HEK293T (cell line): ENCODE measurements at regions not wholly inside any gene's neighbourhood (a gene's known extent, or its start where the extent isn't known, plus 50 kb on each side); places are given as distances from the start of the nearest gene placed in this dataset.

ENCODE experiments used
- CTCF ChIA-PET: fragments of 350-600 bp; formaldehyde crosslinking; extraction: SDS; loops from one replicate; lab custom pipeline; 2021; ENCODE audit warnings: antibody characterized with exemption, inconsistent platforms; lab: Yijun Ruan, JAX
- POLR2A ChIA-PET: fragments of 350-600 bp; formaldehyde crosslinking; extraction: SDS; loops from one replicate; lab custom pipeline; 2020; ENCODE audit warnings: antibody characterized with exemption, inconsistent platforms; lab: Yijun Ruan, JAX
- DNase-seq: peaks from one replicate; pipeline ENCODE4 v3.0.0; 2012; ENCODE audit warnings: mixed read lengths; ENCODE audit errors: extremely low spot score
- ARNT ChIP-seq: fragments of 450-650 bp; IDR thresholded peaks from 2 replicates; pipeline ENCODE4 v1.6.1; 2017; ENCODE audit warnings: mild to moderate bottlenecking
- BHLHE40 ChIP-seq: fragments of 450-650 bp; IDR thresholded peaks from 2 replicates; pipeline ENCODE4 v1.6.1; 2016; ENCODE audit warnings: mild to moderate bottlenecking, moderate library complexity, borderline replicate concordance
- CTBP1 ChIP-seq: fragments of 450-650 bp; IDR thresholded peaks from 2 replicates; pipeline ENCODE4 v1.6.1; 2016; ENCODE audit warnings: borderline replicate concordance
- ELF4 ChIP-seq: fragments of 450-650 bp; IDR thresholded peaks from 2 replicates; pipeline ENCODE4 v1.6.1; 2017; ENCODE audit warnings: antibody characterized with exemption
- FOXA1 ChIP-seq: fragments of 450-650 bp; IDR thresholded peaks from 2 replicates; pipeline ENCODE4 v1.6.1; 2016; ENCODE audit warnings: mild to moderate bottlenecking
- FOXK2 ChIP-seq: fragments of 450-650 bp; IDR thresholded peaks from 2 replicates; pipeline ENCODE4 v1.6.1; 2016; ENCODE audit warnings: mild to moderate bottlenecking
- FOXM1 ChIP-seq: fragments of 450-650 bp; IDR thresholded peaks from 2 replicates; pipeline ENCODE4 v1.6.1; 2017; ENCODE audit warnings: mild to moderate bottlenecking, borderline replicate concordance
- HDGF ChIP-seq: fragments of 450-650 bp; IDR thresholded peaks from 2 replicates; pipeline ENCODE4 v1.6.1; 2017; ENCODE audit warnings: antibody characterized with exemption, borderline replicate concordance
- L3MBTL2 ChIP-seq: fragments of 450-650 bp; conservative IDR thresholded peaks from 2 replicates; pipeline ENCODE4 v1.6.1; 2016; ENCODE audit warnings: mild to moderate bottlenecking
- LEF1 ChIP-seq: fragments of 450-650 bp; IDR thresholded peaks from 2 replicates; pipeline ENCODE4 v1.6.1; 2017; ENCODE audit warnings: mild to moderate bottlenecking, borderline replicate concordance
- NFRKB ChIP-seq: fragments of 450-650 bp; IDR thresholded peaks from 2 replicates; pipeline ENCODE4 v1.6.1; 2016; ENCODE audit warnings: mild to moderate bottlenecking, moderate library complexity
- PKNOX1 ChIP-seq: fragments of 450-650 bp; IDR thresholded peaks from 2 replicates; pipeline ENCODE4 v1.6.1; 2016
- SP1 ChIP-seq: fragments of 450-650 bp; IDR thresholded peaks from 2 replicates; pipeline ENCODE4 v1.6.1; 2017
- SUZ12 ChIP-seq: fragments of 450-650 bp; IDR thresholded peaks from 2 replicates; pipeline ENCODE4 v1.6.1; 2016; ENCODE audit warnings: mild to moderate bottlenecking
- TARDBP ChIP-seq: fragments of 450-650 bp; IDR thresholded peaks from 2 replicates; pipeline ENCODE4 v1.6.1; 2016
- ZNF384 ChIP-seq: fragments of 450-650 bp; IDR thresholded peaks from 2 replicates; pipeline ENCODE4 v1.6.1; 2016

DNA sequence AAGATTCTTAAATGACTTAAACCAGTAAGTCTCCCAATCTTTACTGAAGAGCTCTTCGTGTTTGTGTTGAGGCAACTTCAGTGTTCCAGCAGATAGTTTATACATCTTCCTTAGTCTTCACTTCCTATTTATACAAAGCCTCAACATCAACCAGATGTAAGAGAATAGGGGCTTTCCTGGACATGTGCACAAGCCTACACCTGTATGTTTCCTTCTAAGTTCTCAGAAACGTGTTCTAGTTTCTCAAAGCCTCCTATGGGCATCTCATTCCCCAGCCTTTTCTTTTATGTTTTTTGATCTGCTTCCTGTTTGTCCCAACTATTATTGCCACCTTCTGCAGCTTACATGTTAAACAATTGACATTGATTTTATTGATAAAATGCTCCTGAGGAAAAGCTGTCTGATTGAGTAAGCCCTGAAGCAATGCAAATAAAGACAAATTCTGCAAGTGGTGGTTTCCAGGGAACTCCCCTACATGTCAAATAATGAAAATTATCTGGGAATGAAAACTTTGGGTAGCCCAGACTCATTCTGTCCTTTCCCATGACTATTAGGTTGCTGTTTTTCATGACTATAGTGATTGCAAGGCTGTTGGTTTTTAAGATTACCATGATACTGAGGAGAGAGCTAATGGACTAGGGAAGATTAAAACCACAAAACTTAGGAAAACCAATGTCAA is 663.3 kb upstream of the ACVR2A start:
- TF ChIP-seq ELF4 (no peak), BHLHE40 (no peak), ARNT (no peak), FOXA1 (no peak), NFRKB (no peak), TARDBP (no peak), L3MBTL2 (no peak)
- ChIA-PET POLR2A (no interaction called here), CTCF (no interaction called here)
- no peak for DNase-seq

- ChIA-PET POLR2A (no interaction called here), CTCF (no interaction called here)
- TF ChIP-seq BHLHE40 (no peak), LEF1 (no peak), ELF4 (no peak), NFRKB (no peak), FOXA1 (no peak), SP1 (no peak), FOXK2 (no peak), ZNF384 (no peak), ARNT (no peak), L3MBTL2 (no peak), CTBP1 (no peak), PKNOX1 (no peak), FOXM1 (no peak), HDGF (no peak)
- no peak for DNase-seq
These were observed 667.6 kb upstream of the ACVR2A start for GRCh38 chr2:147177071-147177857.

DNA sequence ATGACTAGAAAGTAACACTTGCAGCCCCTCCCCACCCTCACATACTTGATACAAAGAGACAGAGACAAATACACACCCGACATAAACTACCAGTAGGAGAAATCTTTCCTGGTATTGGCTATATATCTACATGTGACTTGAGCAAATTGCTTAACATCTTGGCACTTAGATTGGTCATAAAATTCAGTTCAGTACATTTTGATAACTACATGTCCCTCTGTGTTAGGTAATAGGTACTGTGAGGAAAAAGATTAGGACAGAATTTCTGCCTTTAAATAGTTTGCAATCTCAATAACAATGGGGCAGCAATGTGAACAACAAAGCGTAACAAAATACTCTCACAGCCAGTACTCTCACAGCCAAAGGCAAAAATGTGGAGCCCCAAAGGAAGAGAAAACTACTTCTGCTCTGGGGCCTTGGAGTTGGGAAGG is 670.0 kb upstream of the ACVR2A start:
- DNase-seq = no peak
- TF ChIP-seq BHLHE40 (no peak), CTBP1 (no peak), LEF1 (no peak), SP1 (no peak), FOXA1 (no peak), ELF4 (no peak), FOXK2 (no peak), ZNF384 (no peak), TARDBP (no peak), NFRKB (no peak), HDGF (no peak), L3MBTL2 (no peak), PKNOX1 (no peak), ARNT (no peak), FOXM1 (no peak), SUZ12 (no peak)
- POLR2A ChIA-PET = no interaction called here
- CTCF ChIA-PET = no interaction called here

DNA sequence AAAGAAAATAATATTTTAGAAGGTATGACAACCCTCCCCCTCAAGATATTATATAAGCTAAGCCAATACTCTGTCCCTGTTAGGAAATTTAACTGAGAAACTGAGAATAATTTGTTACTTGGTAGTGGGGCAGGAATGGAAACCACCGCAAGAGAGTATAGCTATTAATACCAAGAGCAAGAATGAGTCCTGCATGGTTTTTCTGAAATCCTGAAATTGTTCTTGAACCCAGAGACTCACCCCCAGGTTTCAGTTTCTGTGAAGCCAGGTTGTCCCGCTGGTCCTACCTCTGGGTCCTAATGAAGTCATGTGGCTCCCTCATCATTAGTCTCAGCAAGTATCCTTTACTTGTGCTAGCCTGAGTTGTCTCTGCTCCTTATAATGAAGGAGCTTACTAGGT is 671.0 kb upstream of the ACVR2A start:
- CTCF ChIA-PET = no interaction called here

GRCh38 chr2:147173189-147173581 is 671.6 kb upstream of the ACVR2A start:
- DNase-seq = no peak
- ChIA-PET POLR2A (no interaction called here), CTCF (no interaction called here)
- no peak for TF ChIP-seq HDGF
- TF ChIP-seq L3MBTL2 = no peak

More for the DNA sequence above, 671.0 kb upstream of the ACVR2A start:
- no peak for TF ChIP-seq ARNT
- POLR2A ChIA-PET = no interaction called here
- no peak for DNase-seq

GRCh38 chr2:147172493-147173188 is 672.2 kb upstream of the ACVR2A start:
- no peak for DNase-seq
- CTCF ChIA-PET = no interaction called here
- no peak for TF ChIP-seq HDGF
- no peak for TF ChIP-seq LEF1
- no peak for TF ChIP-seq NFRKB
- no peak for TF ChIP-seq L3MBTL2
- no peak for TF ChIP-seq ELF4
- TF ChIP-seq BHLHE40 = no peak
- no peak for TF ChIP-seq CTBP1
- no peak for TF ChIP-seq TARDBP
- no peak for TF ChIP-seq PKNOX1
- TF ChIP-seq SP1 = no peak
- TF ChIP-seq SUZ12 = no peak
- POLR2A ChIA-PET = no interaction called here
